Left ventricle myocardium inferior (tissue), 1 donor: ENCODE measurements at regions not wholly inside any gene's neighbourhood (a gene's known extent, or its start where the extent isn't known, plus 50 kb on each side); places are given as distances from the start of the nearest gene placed in this dataset.

Experiments
- DNase-seq: peaks from one replicate; pipeline ENCODE4 v3.0.0-alpha.2; 2020
- H3K27ac ChIP-seq: fragments of 200-600 bp; replicated peaks from 2 replicates; pipeline ENCODE4 v1.8.0; 2021
- H3K27me3 ChIP-seq: fragments of 200-600 bp; 2 replicates; pipeline ENCODE4 v1.8.0; 2021; ENCODE audit warnings: low read depth
- H3K36me3 ChIP-seq: fragments of 200-600 bp; 2 replicates; pipeline ENCODE4 v1.8.0; 2021
- H3K4me1 ChIP-seq: fragments of 200-600 bp; 2 replicates; pipeline ENCODE4 v1.8.0; 2021
- H3K4me3 ChIP-seq: fragments of 200-600 bp; 2 replicates; pipeline ENCODE4 v1.8.0; 2021; ENCODE audit warnings: mild to moderate bottlenecking, moderate library complexity
- H3K9me3 ChIP-seq: fragments of 200-600 bp; replicated peaks from 2 replicates; pipeline ENCODE4 v1.8.0; 2021
- CTCF ChIP-seq: fragments of 200-600 bp; IDR thresholded peaks from 2 replicates; pipeline ENCODE4 v1.8.0; 2021; ENCODE audit warnings: antibody characterized with exemption, mild to moderate bottlenecking, borderline replicate concordance
- intact Hi-C: fragments of 100-400 bp; cut with micrococcal nuclease; formaldehyde crosslinking; loops from one replicate; pipeline ENCODE4 v1.11.0; 2022
- donor health status: DM: no; HTN: yes; CAD: no; lungs with severe emphysema.

GRCh38 chr4:100059467-100059866, 109.4 kb upstream of the H2AZ1 start:
- H3K27me3 ChIP-seq, result peaks cover 16% of the 10 kb centered on the region
- no peak overlapping the region for H3K27ac ChIP-seq
- H3K9me3 ChIP-seq, result no peaks in the 10 kb centered on the region
- no peaks in the 10 kb centered on the region for H3K36me3 ChIP-seq
- no peak overlapping the region for H3K4me3 ChIP-seq
- DNase-seq, result no peak
- TF ChIP-seq CTCF, result no peak
- intact Hi-C loops, result no loop called here
- H3K4me1 ChIP-seq, result no peaks in the 10 kb centered on the region

GRCh38 chr4:100056701-100057100, 106.6 kb upstream of the H2AZ1 start:
- Histone ChIP-seq H3K9me3 (no peaks in the 10 kb centered on the region), H3K4me3 (no peak overlapping the region), H3K27me3 (peaks cover 21% of the 10 kb centered on the region), H3K27ac (no peak overlapping the region), H3K36me3 (no peaks in the 10 kb centered on the region), H3K4me1 (no peaks in the 10 kb centered on the region)
- TF ChIP-seq CTCF, result no peak
- no peak for DNase-seq
- intact Hi-C loops, result no loop called here

- DNase-seq, result no peak
- peaks cover 21% of the 10 kb centered on the region for H3K27me3 ChIP-seq
- TF ChIP-seq CTCF, result no peak
- intact Hi-C loops, result no loop called here
- no peaks in the 10 kb centered on the region for H3K9me3 ChIP-seq
- H3K4me3 ChIP-seq, result no peak overlapping the region
- no peaks in the 10 kb centered on the region for H3K4me1 ChIP-seq
- no peaks in the 10 kb centered on the region for H3K36me3 ChIP-seq
- no peak overlapping the region for H3K27ac ChIP-seq
Measured at GRCh38 chr4:100054071-100054470, 104.0 kb upstream of the H2AZ1 start.

- no peak for TF ChIP-seq CTCF
- no peak overlapping the region for H3K4me3 ChIP-seq
- H3K27ac ChIP-seq, result no peak overlapping the region
- H3K27me3 ChIP-seq, result peaks cover 11% of the 10 kb centered on the region
- H3K36me3 ChIP-seq, result no peaks in the 10 kb centered on the region
- intact Hi-C loops, result no loop called here
- no peaks in the 10 kb centered on the region for H3K4me1 ChIP-seq
- H3K9me3 ChIP-seq, result no peaks in the 10 kb centered on the region
- DNase-seq, result no peak
Measured at GRCh38 chr4:100049872-100050271, 99.8 kb upstream of the H2AZ1 start.

GRCh38 chr4:100042711-100043110, 92.6 kb upstream of the H2AZ1 start:
- no peaks in the 10 kb centered on the region for H3K27me3 ChIP-seq

More at GRCh38 chr4:100042711-100043110, 92.6 kb upstream of the H2AZ1 start:
- Histone ChIP-seq H3K4me3 (no peak overlapping the region), H3K27ac (no peak overlapping the region), H3K4me1 (no peaks in the 10 kb centered on the region), H3K9me3 (peaks cover 7% of the 10 kb centered on the region), H3K36me3 (no peaks in the 10 kb centered on the region)
- DNase-seq, result no peak
- no peak for TF ChIP-seq CTCF
- intact Hi-C loops, result no loop called here
